ENCODE measurements at regions not wholly inside any gene's neighbourhood (a gene's known extent, or its start where the extent isn't known, plus 50 kb on each side); places are given as distances from the start of the nearest gene placed in this dataset.

- dilution Hi-C loops (cut with HindIII; ENCODE audit: low sequenced_read_pairs, unreplicated experiment) = no loop called here
These were observed 151.4 kb downstream of the GXYLT1 start for GRCh38 chr12:41993283-41993682.

More at GRCh38 chr12:41993283-41993682, 151.4 kb downstream of the GXYLT1 start:
- CTCF ChIA-PET = no interaction called here
- H4K91ac ChIP-seq (ENCODE audit: insufficient read depth, low read depth, low read length) = no peak overlapping the region
- no peak overlapping the region for H3K9ac ChIP-seq (ENCODE audit: low read depth, low read length)
- no peak for TF ChIP-seq USF2 (IDR thresholded peaks at IDR 0.05; ENCODE audit: low read depth, low read length)
- TF ChIP-seq SMC3 (IDR thresholded peaks at IDR 0.05; ENCODE audit: low read depth, low read length) = no peak
- BruUV-seq (replicated peaks) = no TSS peak
- no peaks in the 10 kb centered on the region for H3K9me3 ChIP-seq (ENCODE audit: control insufficient read depth, insufficient read depth, low read length)
- no peak overlapping the region for H3K14ac ChIP-seq (replicated peaks; ENCODE audit: low read depth, low read length)
- no peaks in the 10 kb centered on the region for H3K27me3 ChIP-seq (ENCODE audit: control insufficient read depth, insufficient read depth, low read length)
- no peak overlapping the region for H3K56ac ChIP-seq (ENCODE audit: extremely low read depth, insufficient read depth, low read length)
- H4K5ac ChIP-seq (ENCODE audit: low read depth, low read length) = no peak overlapping the region
- no peak overlapping the region for H2BK120ac ChIP-seq (ENCODE audit: low read depth, low read length)
- no peak overlapping the region for H2BK20ac ChIP-seq (ENCODE audit: low read depth, low read length)
- no peak overlapping the region for H4K8ac ChIP-seq (ENCODE audit: low read depth in 2 of 2, low read length in 2 of 2)
- no peak overlapping the region for H3K18ac ChIP-seq (ENCODE audit: low read depth, low read length)
- no peaks in the 10 kb centered on the region for H3K9me1 ChIP-seq (ENCODE audit: insufficient read depth, low read length)
- H2AK5ac ChIP-seq (ENCODE audit: low read depth, low read length) = no peak overlapping the region
- no peak overlapping the region for H2AK9ac ChIP-seq (replicated peaks; ENCODE audit: low read depth, low read length, poor library complexity)
- in situ Hi-C loops (cut with MboI; ENCODE audit: low sequenced_read_pairs) = no loop called here
- no peak overlapping the region for H3K27ac ChIP-seq (ENCODE audit: insufficient read depth, low read length)
- H2BK15ac ChIP-seq (ENCODE audit: low read depth, low read length) = no peak overlapping the region
- H3K23ac ChIP-seq (ENCODE audit: low read depth, low read length) = no peak overlapping the region
- no peak overlapping the region for H3K4me3 ChIP-seq (ENCODE audit: insufficient read depth, low read depth, low read length)
- H2BK5ac ChIP-seq (ENCODE audit: low read depth, low read length, poor library complexity, severe bottlenecking) = no peak overlapping the region
- no peaks in the 10 kb centered on the region for H3K36me3 ChIP-seq (ENCODE audit: control insufficient read depth, insufficient read depth, low read length)
- no peaks in the 10 kb centered on the region for H4K20me1 ChIP-seq (ENCODE audit: insufficient read depth, low read length)
- ATAC-seq (ENCODE audit: low read depth) (no peak), DNase-seq (no peak)
- H3K79me1 ChIP-seq (ENCODE audit: low read depth in 1 of 2, low read length in 2 of 2) = no peaks in the 10 kb centered on the region
- no CpG with 5 or more reads among the region's 2 CpGs for WGBS, 2 experiments (ENCODE audit: extremely low coverage in 2 of 2, insufficient read length in 1 of 2)
- H3K4ac ChIP-seq (ENCODE audit: low read depth, low read length) = no peak overlapping the region
- H3K4me1 ChIP-seq (ENCODE audit: control insufficient read depth, insufficient read depth, low read length) = no peaks in the 10 kb centered on the region
- H3K4me2 ChIP-seq (ENCODE audit: low read depth, low read length) = no peak overlapping the region
- POLR2A ChIA-PET (ENCODE audit: unreplicated experiment) = no interaction called here
- intact Hi-C loops (cut with micrococcal nuclease) = no loop called here
- H2AFZ ChIP-seq (replicated peaks; ENCODE audit: low read length, poor library complexity) = no peak overlapping the region

Measured in IMR-90 (cell line).